K562 (cell line): ENCODE measurements at regions not wholly inside any gene's neighbourhood (a gene's known extent, or its start where the extent isn't known, plus 50 kb on each side); places are given as distances from the start of the nearest gene placed in this dataset.
A peak's percentile ranks its signal among the peaks of the same experiment; 100 is the strongest.

ENCODE experiments used
- ATAC-seq: fragments of 200-7000 bp; cut with Tn5 transposase; 3 replicates; pipeline ENCODE4 v1.9.1; 2020; ENCODE audit warnings: moderate library complexity
- BruUV-seq: library from RNA; stranded (reverse); fragments of 400-500 nt; replicated peaks from 2 replicates; lab custom pipeline; 2021; lab: Mats Ljungman, UMichigan
- CTCF ChIA-PET: fragments of 300-600 bp; formaldehyde crosslinking; extraction: SDS; loops from one replicate; lab custom pipeline; 2021; ENCODE audit warnings: low intra/inter-chr PET ratio; lab: Yijun Ruan, JAX
- POLR2A ChIA-PET: fragments of 300-600, 350-650 bp; sonication (Branson Sonifier 250); formaldehyde crosslinking; extraction: SDS; loops from one replicate; lab custom pipeline; 2021; ENCODE audit warnings: antibody characterized with exemption, inconsistent platforms; lab: Yijun Ruan, JAX
- DNase-seq, 4 experiments: peaks; one replicate each; pipeline versions ENCODE4 v3.0.0 to v3.0.0-alpha.2; 2011 to 2018; ENCODE audit warnings: low spot score in 3 of 4, mixed read lengths in 3 of 4; ENCODE audit errors: extremely low read depth in 1 of 4
- FAIRE-seq: peaks from 2 replicates; lab custom pipeline; 2011; peaks lifted over from hg19 to GRCh38; lab: Jason Lieb, UNC
- H2AFZ ChIP-seq: 2 replicates; pipeline ENCODE4 v1.6.0; 2011; ENCODE audit warnings: low read depth, low read length, control low read depth, inconsistent platforms
- H3K27ac ChIP-seq: fragments of 200-600 bp; 3 replicates; pipeline ENCODE4 v1.8.0; 2011; ENCODE audit warnings: low read depth, mild to moderate bottlenecking, control low read depth, inconsistent platforms, low read length, moderate library complexity, mixed read lengths; ENCODE audit errors: extremely low read depth
- H3K27me3 ChIP-seq, 2 experiments: fragments of 300-600 bp in 1 of 2; 2 replicates in 1 of 2; 3 replicates in 1 of 2; pipeline versions ENCODE4 v1.6.0 to v1.8.0; 2011; ENCODE audit warnings: inconsistent platforms in 2 of 2, low read length in 2 of 2, mild to moderate bottlenecking in 1 of 2, mixed read lengths in 1 of 2, moderate library complexity in 1 of 2; ENCODE audit not compliant: control insufficient read depth in 2 of 2, insufficient read depth in 2 of 2
- H3K36me3 ChIP-seq: fragments of 300-600 bp; 3 replicates; pipeline ENCODE4 v1.8.0; 2011; ENCODE audit warnings: mild to moderate bottlenecking, low read length, inconsistent platforms; ENCODE audit not compliant: control insufficient read depth, insufficient read depth
- H3K4me1 ChIP-seq, 2 experiments: fragments of 200-600 bp in 1 of 2; replicated peaks in 1 of 2; 2 replicates in 1 of 2; 3 replicates in 1 of 2; pipeline versions ENCODE4 v1.5.1 to v1.8.0; 2011; ENCODE audit warnings: inconsistent platforms in 2 of 2, low read length in 2 of 2, mild to moderate bottlenecking in 1 of 2, mixed read lengths in 1 of 2, moderate library complexity in 1 of 2; ENCODE audit not compliant: control insufficient read depth in 2 of 2, insufficient read depth in 2 of 2
- H3K4me2 ChIP-seq: 2 replicates; pipeline ENCODE4 v1.6.1; 2011; ENCODE audit warnings: low read length, control low read depth, inconsistent platforms, mixed read lengths; ENCODE audit not compliant: insufficient read depth
- H3K4me3 ChIP-seq: fragments of 200-600 bp; sonication (generic), shearing (Covaris generic); 2 replicates; pipeline ENCODE4 v1.5.1; 2016; ENCODE audit warnings: control low read depth, inconsistent platforms
- H3K79me2 ChIP-seq: fragments of 200-600 bp; 3 replicates; pipeline ENCODE4 v1.8.0; 2011; ENCODE audit warnings: low read length, inconsistent platforms; ENCODE audit not compliant: control insufficient read depth, insufficient read depth
- H3K9ac ChIP-seq, 2 experiments: 2 replicates each; pipeline versions ENCODE4 v1.6.0 to v1.6.1; 2011; ENCODE audit warnings: low read depth in 2 of 2, low read length in 2 of 2, control low read depth in 1 of 2, inconsistent platforms in 1 of 2, mild to moderate bottlenecking in 1 of 2, mixed read lengths in 1 of 2; ENCODE audit not compliant: insufficient read depth in 1 of 2
- H3K9me1 ChIP-seq: one replicate; pipeline ENCODE4 v1.6.0; 2011; ENCODE audit warnings: inconsistent platforms, mild to moderate bottlenecking, low read length, moderate library complexity; ENCODE audit not compliant: control insufficient read depth, insufficient read depth
- H3K9me3 ChIP-seq: replicated peaks from 2 replicates; pipeline ENCODE4 v1.5.1; 2011; ENCODE audit warnings: low read depth, low read length, inconsistent platforms; ENCODE audit not compliant: control insufficient read depth, insufficient read depth
- H4K20me1 ChIP-seq: replicated peaks from 2 replicates; pipeline ENCODE4 v1.6.1; 2011; ENCODE audit warnings: low read length, inconsistent platforms, mixed read lengths; ENCODE audit not compliant: control insufficient read depth, insufficient read depth
- DLX4 ChIP-seq: fragments of 250-450 bp; sonication (Bioruptor Pico); IDR thresholded peaks from 2 replicates; pipeline ENCODE4 v1.6.1; 2021; ENCODE audit warnings: mild to moderate bottlenecking
- E2F5 ChIP-seq: sonication (generic); formaldehyde crosslinking; IDR thresholded peaks from 2 replicates; pipeline ENCODE4 v1.8.0; 2022; ENCODE audit warnings: mild to moderate bottlenecking, missing genetic modification reagents
- JUN ChIP-seq, 2 experiments: sonication (generic) in 1 of 2; formaldehyde crosslinking in 1 of 2; IDR thresholded peaks; 2 replicates each; pipeline versions ENCODE4 v1.6.1 to v1.8.0; 2012 to 2022; ENCODE audit warnings: borderline replicate concordance in 2 of 2, mild to moderate bottlenecking in 2 of 2, improper control_type of control experiment in 1 of 2, low read depth in 1 of 2, low read length in 1 of 2, missing genetic modification reagents in 1 of 2
- PYGO2 ChIP-seq: fragments of 450-650 bp; IDR thresholded peaks from 2 replicates; pipeline ENCODE4 v1.6.1; 2016; ENCODE audit warnings: mild to moderate bottlenecking, missing genetic modification characterization, moderate library complexity, missing compliant biosample characterization
- SREBF2 ChIP-seq: sonication (generic); formaldehyde crosslinking; IDR thresholded peaks from 2 replicates; pipeline ENCODE4 v1.4.0; 2020; ENCODE audit warnings: mild to moderate bottlenecking, missing genetic modification reagents
- ZBTB8A ChIP-seq: fragments of 450-650 bp; IDR thresholded peaks from 2 replicates; pipeline ENCODE4 v1.6.1; 2018; ENCODE audit warnings: mild to moderate bottlenecking, moderate library complexity; ENCODE audit not compliant: partially characterized antibody
- ZNF384 ChIP-seq: IDR thresholded peaks from 2 replicates; pipeline ENCODE4 v1.6.1; 2012; ENCODE audit warnings: low read depth, low read length, improper control_type of control experiment
- WGBS: fragments of 100-300 bp; shearing (Covaris generic); methylation state at CpG from one replicate; pipeline ENCODE4 v1.1.6; 2016; ENCODE audit warnings: low coverage, mixed read lengths; ENCODE audit not compliant: insufficient coverage; ENCODE audit errors: missing lambda C conversion rate; 5-methylcytosine and 5-hydroxymethylcytosine counted together
- in situ Hi-C: fragments of 300-500 bp; cut with MboI; formaldehyde crosslinking; loops from 4 replicates; pipeline ENCODE4 v1.15.0; 2018; ENCODE audit warnings: inconsistent platforms, mixed read lengths
- intact Hi-C: fragments of 100-400 bp; cut with micrococcal nuclease; formaldehyde crosslinking; loops from 2 replicates; pipeline ENCODE4 v1.14.2; 2022

GRCh38 chr3:13934315-13934714, 54.4 kb upstream of the WNT7A start:
- Histone ChIP-seq H3K27ac (no peak overlapping the region), H3K4me1 (peaks cover 0 to 11% of the 10 kb centered on the region in 2 experiments; a peak in 2 of 5 replicates), H3K36me3 (no peaks in the 10 kb centered on the region), H2AFZ (no peak overlapping the region), H3K4me2 (no peak overlapping the region), H3K4me3 (no peak overlapping the region), H3K9me3 (no peaks in the 10 kb centered on the region), H3K9me1 (no peaks in the 10 kb centered on the region), H4K20me1 (no peaks in the 10 kb centered on the region), H3K27me3 (peaks cover 6 to 66% of the 10 kb centered on the region in 2 experiments; a peak in 4 of 5 replicates), H3K79me2 (no peaks in the 10 kb centered on the region), H3K9ac (no peak overlapping the region)
- FAIRE-seq: no peak
- no peak for TF ChIP-seq JUN (IDR thresholded peaks at IDR 0.05; ENCODE audit: borderline replicate concordance, low read depth, low read length)
- no peak for TF ChIP-seq JUN (CRISPR knock-in tag; IDR thresholded peaks at IDR 0.05; ENCODE audit: borderline replicate concordance)
- no peak for TF ChIP-seq SREBF2 (CRISPR knock-in tag)
- TF ChIP-seq E2F5 (CRISPR knock-in tag): no peak
- TF ChIP-seq ZNF384: no peak
- no peak for TF ChIP-seq ZBTB8A
- TF ChIP-seq DLX4 (CRISPR knock-in tag): no peak
- TF ChIP-seq PYGO2 (tag): no peak
- intact Hi-C loops (no loop called here), in situ Hi-C loops (no loop called here)
- WGBS: 7% methylated on average over 14 of the region's 16 CpGs
- CTCF ChIA-PET: no interaction called here
- no TSS peak for BruUV-seq
- POLR2A ChIA-PET: no interaction called here
- DNase-seq: no peak
- ATAC-seq: peak; percentile 20; the same call in 1 of the 3 replicates
